ENCODE measurements at regions not wholly inside any gene's neighbourhood (a gene's known extent, or its start where the extent isn't known, plus 50 kb on each side); places are given as distances from the start of the nearest gene placed in this dataset.

DNA sequence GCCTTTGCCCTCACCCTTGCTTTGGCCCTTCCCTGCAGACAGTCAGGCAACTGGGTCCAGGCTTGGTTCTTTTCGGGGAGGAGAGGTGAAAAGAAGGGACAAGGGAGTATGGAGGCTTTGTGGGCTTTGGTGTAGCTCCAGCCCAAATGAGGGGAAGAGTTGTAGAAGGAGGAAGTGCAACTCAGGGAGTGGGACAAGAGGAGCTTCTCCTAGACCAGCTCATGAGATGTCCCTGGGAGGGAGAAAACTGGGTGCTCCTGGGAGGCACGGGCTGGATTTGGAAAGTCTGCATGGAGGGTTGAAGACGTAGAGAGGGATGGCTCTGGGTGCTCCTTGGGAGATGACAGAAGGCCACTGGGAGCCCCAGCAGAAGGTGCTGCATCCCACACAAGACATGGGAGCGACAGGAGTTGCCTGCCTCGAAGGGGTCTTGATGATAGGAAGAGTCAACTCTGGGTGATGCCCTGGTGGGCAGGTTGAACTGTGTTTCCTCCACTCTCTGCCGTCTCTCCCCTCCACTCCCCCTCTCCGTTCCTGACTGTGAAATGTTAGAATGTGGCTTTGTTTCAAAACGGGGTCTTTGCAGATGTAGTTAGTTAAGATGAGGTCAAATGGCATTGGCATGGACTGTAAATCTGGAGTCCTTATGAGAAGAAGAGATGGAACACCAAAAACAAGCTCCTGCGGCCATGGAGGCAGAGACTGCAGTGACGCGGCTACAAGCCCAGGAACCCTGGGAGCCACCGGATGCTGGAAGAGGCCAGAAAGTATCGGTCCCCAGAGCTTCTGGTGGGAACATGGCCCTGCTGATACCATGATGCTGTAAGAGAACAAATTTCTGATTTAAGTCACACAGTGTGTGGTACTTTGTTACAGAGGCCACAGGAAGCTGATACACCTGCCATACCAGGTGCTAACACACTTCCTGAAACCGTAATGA, 298.5 kb downstream of the GLRX3 start:
- H3K27ac Mint-ChIP-seq: no peak overlapping the region
- CTCF ChIA-PET: interaction anchor here (0.7 kb wide), 1 partner anchor 1743 kb away, joined by 3 read pairs; no protein-coding TSS in a partner anchor
- H3K4me1 Mint-ChIP-seq: no peaks in the 10 kb centered on the region
- ATAC-seq (no peak), DNase-seq (no peak)
- H3K27me3 Mint-ChIP-seq: no peaks in the 10 kb centered on the region
- H3K9me3 Mint-ChIP-seq (ENCODE audit: low read depth): peaks cover 2% of the 10 kb centered on the region
- H3K36me3 Mint-ChIP-seq: no peaks in the 10 kb centered on the region
- no peak overlapping the region for H3K4me3 Mint-ChIP-seq

DNA sequence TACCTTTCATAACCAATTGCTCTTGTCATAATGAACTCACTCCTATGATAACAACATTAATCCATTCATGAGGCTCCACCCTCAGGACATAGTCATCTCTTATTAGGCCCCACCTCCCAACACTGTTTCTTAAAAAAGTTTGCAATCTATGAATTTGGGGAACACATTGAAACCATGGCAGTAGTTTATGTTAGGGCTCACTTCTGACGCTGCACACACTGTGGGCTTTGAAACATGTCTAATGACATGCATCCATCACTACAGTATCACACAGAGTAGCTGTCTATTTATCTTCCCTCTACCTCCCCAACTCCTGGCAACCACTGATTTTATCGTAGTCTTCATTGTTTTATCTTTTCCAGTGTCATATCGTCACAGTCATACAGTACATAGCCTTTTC, 299.8 kb downstream of the GLRX3 start:
- Mint-ChIP-seq H3K27ac (no peak overlapping the region), H3K4me1 (no peaks in the 10 kb centered on the region), H3K9me3 (ENCODE audit: low read depth) (peaks cover 7% of the 10 kb centered on the region), H3K36me3 (no peaks in the 10 kb centered on the region), H3K27me3 (no peaks in the 10 kb centered on the region), H3K4me3 (no peak overlapping the region)
- DNase-seq: no peak
- CTCF ChIA-PET: no interaction called here
- no peak for ATAC-seq

DNA sequence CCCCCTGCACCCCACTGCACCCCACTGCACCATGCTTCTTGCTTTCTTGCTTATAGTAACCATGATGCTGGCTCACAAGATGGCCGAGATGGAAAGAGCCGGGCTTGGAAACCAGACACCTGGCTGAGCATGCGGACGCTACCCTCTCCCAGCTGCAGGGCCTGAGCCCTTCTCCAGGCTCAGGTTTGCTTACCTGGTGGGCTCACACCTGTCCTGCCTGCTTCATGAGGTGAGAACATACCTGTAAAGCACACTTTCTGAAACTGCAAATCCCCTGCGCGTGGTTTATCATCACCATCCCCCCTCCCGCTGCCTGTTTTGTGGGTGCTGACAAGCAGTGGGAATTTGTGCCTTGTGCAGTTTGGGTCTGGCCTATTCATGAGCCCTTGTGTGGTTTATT, 302.7 kb downstream of the GLRX3 start:
- no peak overlapping the region for H3K4me3 Mint-ChIP-seq
- H3K9me3 Mint-ChIP-seq (ENCODE audit: low read depth): peaks cover 6% of the 10 kb centered on the region
- ATAC-seq (no peak), DNase-seq (no peak)
- H3K27ac Mint-ChIP-seq: no peak overlapping the region
- no peaks in the 10 kb centered on the region for H3K36me3 Mint-ChIP-seq
- CTCF ChIA-PET: no interaction called here
- H3K27me3 Mint-ChIP-seq: no peaks in the 10 kb centered on the region
- H3K4me1 Mint-ChIP-seq: no peaks in the 10 kb centered on the region

DNA sequence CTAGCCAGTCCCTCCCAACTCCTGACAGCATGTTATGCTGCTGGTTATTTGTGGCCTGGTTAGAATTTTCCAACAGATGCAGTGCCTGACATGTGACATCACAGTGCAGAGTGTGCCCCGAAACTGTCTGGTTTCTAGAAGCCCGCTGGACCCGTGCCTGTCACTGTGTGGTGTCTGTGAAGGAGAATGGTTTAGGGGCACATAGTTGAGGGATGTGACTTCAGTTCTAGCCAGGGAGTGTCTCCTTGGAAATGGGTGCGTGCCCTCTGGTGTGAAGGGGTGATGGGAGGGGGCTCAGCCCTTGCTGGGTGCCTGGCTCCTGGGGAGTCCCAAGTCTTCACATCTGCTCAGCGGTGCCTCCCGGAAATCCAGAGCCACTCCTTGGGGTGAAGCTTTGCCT, 303.6 kb downstream of the GLRX3 start:
- ATAC-seq: no peak
- peaks cover 6% of the 10 kb centered on the region for H3K9me3 Mint-ChIP-seq (ENCODE audit: low read depth)
- no peak overlapping the region for H3K4me3 Mint-ChIP-seq

DNA sequence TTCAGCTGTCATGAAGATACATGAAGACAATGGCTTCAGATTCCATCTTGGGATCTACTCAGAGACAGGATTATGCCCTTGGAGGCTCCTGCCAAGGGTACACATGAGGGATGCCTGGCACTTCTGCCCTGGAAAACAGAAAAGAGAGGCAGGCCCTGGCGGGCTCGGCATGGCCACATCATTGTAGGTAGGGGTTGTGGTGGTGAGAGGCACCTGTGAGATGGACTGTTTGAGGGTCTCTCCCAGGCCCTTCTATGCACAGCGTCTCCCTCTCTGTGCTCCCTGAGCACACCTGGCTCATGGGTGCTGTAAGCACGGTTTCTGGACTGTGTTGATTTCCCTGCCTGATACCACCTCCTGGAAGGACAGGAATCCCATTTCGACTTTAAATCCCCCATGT, 304.3 kb downstream of the GLRX3 start:
- H3K4me1 Mint-ChIP-seq: no peaks in the 10 kb centered on the region
- DNase-seq: peak; percentile 14
- ATAC-seq: no peak
- no peak overlapping the region for H3K4me3 Mint-ChIP-seq
- H3K9me3 Mint-ChIP-seq (ENCODE audit: low read depth): peaks cover 6% of the 10 kb centered on the region
- H3K27me3 Mint-ChIP-seq: no peaks in the 10 kb centered on the region
- no peak overlapping the region for H3K27ac Mint-ChIP-seq
- no peaks in the 10 kb centered on the region for H3K36me3 Mint-ChIP-seq
- CTCF ChIA-PET: no interaction called here

More for the DNA sequence above, 303.6 kb downstream of the GLRX3 start:
- DNase-seq: peak; percentile 31
- H3K36me3 Mint-ChIP-seq: no peaks in the 10 kb centered on the region
- H3K4me1 Mint-ChIP-seq: no peaks in the 10 kb centered on the region
- CTCF ChIA-PET: no interaction called here
- no peak overlapping the region for H3K27ac Mint-ChIP-seq
- H3K27me3 Mint-ChIP-seq: no peaks in the 10 kb centered on the region

DNA sequence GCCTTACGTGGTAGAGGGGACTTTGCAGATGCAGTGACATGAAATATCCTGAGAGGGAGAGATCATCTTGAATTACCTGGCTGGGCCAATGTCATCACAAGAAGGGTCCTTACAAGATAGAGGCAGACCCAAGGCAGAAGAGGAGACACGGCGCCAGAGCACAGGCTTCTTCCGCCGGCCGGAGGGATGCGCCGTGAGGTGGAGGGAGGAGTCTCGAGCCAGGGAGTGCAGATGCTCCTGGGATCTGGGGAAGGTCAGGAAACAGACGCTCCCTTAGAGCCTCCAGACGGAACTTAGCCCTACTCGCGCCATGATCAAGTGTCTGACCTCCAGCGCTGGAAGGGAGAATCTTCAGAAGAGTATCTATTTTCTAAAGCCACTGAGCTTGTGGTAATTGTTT, 304.8 kb downstream of the GLRX3 start:
- ATAC-seq: no peak
- Mint-ChIP-seq H3K9me3 (ENCODE audit: low read depth) (peaks cover 6% of the 10 kb centered on the region), H3K4me3 (no peak overlapping the region), H3K27ac (no peak overlapping the region), H3K36me3 (no peaks in the 10 kb centered on the region), H3K27me3 (no peaks in the 10 kb centered on the region), H3K4me1 (no peaks in the 10 kb centered on the region)
- peak; percentile 12 for DNase-seq
- CTCF ChIA-PET: no interaction called here

DNA sequence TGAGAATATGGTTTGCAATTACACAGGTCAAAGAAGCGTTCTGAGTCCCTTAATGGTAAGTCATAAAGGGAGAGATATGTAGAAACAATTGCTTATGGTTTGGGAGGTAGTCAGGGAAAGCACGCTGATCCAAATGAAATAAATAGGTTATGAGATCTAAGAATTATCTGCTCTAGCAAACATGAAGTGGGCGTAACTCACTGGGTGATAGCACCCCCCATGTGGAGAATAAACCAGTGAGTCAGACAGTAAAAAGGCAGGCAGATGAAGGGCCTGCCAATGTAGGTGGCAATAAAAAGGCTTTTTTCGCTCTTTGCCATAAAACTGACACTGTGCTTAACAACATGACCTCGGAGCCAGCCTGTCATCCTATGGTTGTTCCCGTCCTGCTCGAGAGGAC, 306.9 kb downstream of the GLRX3 start:
- no peak overlapping the region for H3K4me3 Mint-ChIP-seq
- H3K27ac Mint-ChIP-seq: no peak overlapping the region
- CTCF ChIA-PET: no interaction called here
- ATAC-seq (no peak), DNase-seq (peak; percentile 3)
- H3K9me3 Mint-ChIP-seq (ENCODE audit: low read depth): peaks cover 6% of the 10 kb centered on the region
- H3K4me1 Mint-ChIP-seq: no peaks in the 10 kb centered on the region
- no peaks in the 10 kb centered on the region for H3K27me3 Mint-ChIP-seq
- H3K36me3 Mint-ChIP-seq: no peaks in the 10 kb centered on the region

DNA sequence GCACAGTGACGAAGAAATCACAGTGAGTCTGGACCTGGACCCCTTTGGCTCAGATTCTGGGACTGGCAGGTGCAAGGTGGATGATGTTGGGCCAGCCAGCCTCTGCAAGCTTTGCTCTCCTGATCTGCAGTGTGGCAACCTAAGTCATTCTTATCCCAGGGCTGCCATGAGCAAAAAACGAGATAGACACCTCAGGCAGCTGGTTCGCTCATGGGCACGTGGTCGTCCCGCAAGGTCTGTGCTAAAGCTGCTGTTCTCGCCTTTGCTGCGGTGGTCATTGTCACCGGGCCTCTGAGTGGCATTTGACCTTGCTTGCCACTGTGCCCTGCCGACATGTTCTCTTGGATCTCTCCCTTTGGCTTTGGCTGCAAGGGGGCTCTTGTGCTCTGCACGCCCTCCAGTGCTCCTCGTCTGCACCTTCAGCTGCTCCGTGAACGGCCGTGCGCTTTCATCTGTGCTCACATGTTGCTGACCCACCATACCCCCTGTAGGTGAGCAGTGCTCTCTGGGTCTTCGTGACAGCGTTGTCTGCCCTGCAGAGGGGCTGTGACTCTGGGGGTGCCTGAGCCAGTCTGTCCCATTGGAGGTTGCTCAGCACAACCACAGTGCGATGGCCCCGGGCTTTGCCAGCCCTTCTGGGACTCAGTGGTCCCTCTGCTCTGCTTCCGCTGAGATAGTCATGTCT, 317.0 kb downstream of the GLRX3 start:
- DNase-seq: peak; percentile 22
- no peak overlapping the region for H3K4me3 Mint-ChIP-seq
- no peaks in the 10 kb centered on the region for H3K27me3 Mint-ChIP-seq
- H3K36me3 Mint-ChIP-seq: no peaks in the 10 kb centered on the region
- ATAC-seq: no peak
- H3K4me1 Mint-ChIP-seq: no peaks in the 10 kb centered on the region
- CTCF ChIA-PET: no interaction called here
- no peaks in the 10 kb centered on the region for H3K9me3 Mint-ChIP-seq (ENCODE audit: low read depth)
- no peak overlapping the region for H3K27ac Mint-ChIP-seq

DNA sequence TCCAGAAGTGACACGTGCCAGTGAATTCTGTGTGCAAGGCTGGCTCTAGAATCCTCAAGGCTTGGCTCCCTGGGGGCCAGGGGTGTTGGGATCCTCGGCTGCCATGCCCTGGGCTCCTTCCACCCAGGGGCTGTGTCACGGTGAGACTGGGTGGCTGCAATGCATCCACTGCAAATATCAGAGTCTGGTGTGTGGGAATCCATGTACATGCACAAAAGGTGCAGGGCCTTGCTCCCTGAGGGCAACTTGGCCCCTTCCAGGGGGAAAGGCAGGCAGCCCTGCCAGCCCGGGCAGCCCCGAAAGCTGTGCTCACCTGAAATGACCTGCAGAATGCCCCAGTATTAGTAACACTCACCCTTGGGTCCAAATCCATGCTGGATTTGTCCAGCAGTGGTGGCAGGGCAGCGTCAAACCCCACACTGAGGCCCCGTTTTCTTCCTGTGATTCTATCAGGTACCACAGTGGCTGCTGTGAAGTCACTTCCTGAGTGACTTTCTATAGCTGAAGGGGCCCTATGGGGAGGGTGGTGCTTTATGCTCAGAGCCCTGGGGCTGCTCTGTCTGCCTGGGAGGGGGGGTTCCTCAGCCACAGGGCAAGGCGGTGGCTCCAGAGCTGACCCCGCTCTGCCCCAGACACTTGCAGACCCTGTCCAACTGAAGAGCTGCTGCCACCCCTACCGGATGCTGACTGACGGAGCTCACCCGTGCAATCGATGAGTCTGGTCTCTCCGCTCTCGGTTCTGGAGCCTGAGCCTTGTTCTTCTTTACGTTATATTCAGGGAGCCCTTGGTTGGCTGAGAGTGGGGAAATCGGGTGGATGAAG, 317.7 kb downstream of the GLRX3 start:
- Mint-ChIP-seq H3K27me3 (no peaks in the 10 kb centered on the region), H3K4me3 (no peak overlapping the region), H3K27ac (no peak overlapping the region), H3K9me3 (ENCODE audit: low read depth) (no peaks in the 10 kb centered on the region), H3K36me3 (no peaks in the 10 kb centered on the region), H3K4me1 (no peaks in the 10 kb centered on the region)
- CTCF ChIA-PET: no interaction called here
- ATAC-seq (no peak), DNase-seq (peak; percentile 19)

DNA sequence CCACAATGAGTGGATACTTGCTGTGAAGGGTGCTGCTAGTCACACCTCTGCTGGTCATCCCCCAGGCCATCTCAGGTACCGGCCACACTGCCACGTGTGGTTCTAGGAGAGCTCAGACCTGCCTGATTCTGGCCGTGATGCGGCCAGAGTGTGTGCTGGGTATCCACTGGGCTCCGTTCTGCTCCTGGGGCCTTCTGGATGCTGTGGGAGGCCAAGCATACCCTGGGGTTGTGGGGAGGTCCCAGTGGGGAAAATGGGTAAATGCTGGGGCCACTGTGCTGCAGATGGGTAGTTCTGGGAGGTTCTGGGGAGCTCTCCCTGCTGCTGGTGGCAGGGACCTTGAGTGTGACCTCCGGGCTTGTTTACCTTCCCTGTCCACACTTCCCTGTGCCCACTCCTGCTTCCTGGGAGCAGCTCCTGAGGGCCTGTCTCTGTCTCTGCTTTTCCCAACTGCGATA, 318.4 kb downstream of the GLRX3 start:
- H3K27ac Mint-ChIP-seq: no peak overlapping the region
- no peaks in the 10 kb centered on the region for H3K4me1 Mint-ChIP-seq
- H3K4me3 Mint-ChIP-seq: no peak overlapping the region
- H3K9me3 Mint-ChIP-seq (ENCODE audit: low read depth): no peaks in the 10 kb centered on the region
- DNase-seq: peak; percentile 21
- H3K27me3 Mint-ChIP-seq: no peaks in the 10 kb centered on the region
- no peaks in the 10 kb centered on the region for H3K36me3 Mint-ChIP-seq
- ATAC-seq: no peak
- CTCF ChIA-PET: no interaction called here

DNA sequence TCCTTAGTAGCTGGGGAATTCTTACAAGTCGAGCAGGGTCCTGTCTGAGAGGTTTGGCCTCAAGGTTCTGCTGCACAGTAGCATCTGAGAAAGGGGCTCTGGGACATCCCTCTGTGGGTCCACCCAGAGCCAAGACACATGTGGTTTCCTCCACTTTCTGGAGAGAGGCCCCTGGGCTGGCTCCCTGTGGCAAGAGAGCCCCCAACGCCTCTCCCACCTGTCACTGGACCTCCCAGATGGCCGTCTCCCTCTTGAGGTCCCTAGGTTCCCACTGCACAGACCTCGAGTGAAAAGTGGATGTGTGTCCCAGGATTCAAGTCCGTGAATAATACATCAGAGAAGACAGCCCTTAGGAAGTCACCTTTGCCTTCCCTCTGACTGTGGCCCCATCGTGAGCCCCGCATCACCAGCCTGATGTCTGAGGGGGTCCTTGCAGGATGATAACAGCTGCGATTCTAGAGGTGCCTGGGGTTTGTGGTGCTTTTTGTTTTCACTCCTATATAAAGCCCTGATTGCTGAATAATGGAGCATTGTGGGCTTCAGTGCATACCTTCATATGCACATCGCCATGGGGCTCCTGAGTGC, 319.0 kb downstream of the GLRX3 start:
- Mint-ChIP-seq H3K9me3 (ENCODE audit: low read depth) (no peaks in the 10 kb centered on the region), H3K27ac (no peak overlapping the region), H3K4me3 (no peak overlapping the region)

DNA sequence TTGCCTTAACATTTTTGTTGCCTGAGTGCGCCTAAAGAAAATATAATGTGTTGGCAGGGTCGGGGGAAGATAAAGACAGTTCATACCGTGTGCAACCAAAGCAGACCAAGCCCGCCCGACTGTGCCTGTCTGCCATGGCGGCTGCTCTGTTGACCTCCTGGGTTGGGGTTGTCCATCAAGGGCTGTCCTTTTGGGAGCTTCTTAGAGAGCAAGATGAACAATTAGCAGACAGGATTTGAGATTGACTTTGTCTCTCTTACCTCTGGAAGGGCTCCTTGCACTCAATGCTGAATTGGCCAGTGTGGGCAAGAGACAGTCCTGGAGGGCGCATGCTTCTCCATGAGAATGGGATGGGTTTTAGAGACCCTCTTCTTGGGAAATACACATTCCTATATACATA, 319.6 kb downstream of the GLRX3 start:
- no peaks in the 10 kb centered on the region for H3K4me1 Mint-ChIP-seq
- H3K36me3 Mint-ChIP-seq: no peaks in the 10 kb centered on the region
- ATAC-seq: no peak
- H3K27ac Mint-ChIP-seq: no peak overlapping the region
- CTCF ChIA-PET: no interaction called here
- H3K27me3 Mint-ChIP-seq: no peaks in the 10 kb centered on the region
- H3K9me3 Mint-ChIP-seq (ENCODE audit: low read depth): no peaks in the 10 kb centered on the region
- H3K4me3 Mint-ChIP-seq: no peak overlapping the region
- peak; percentile 4 for DNase-seq

More for the DNA sequence above, 319.0 kb downstream of the GLRX3 start:
- H3K36me3 Mint-ChIP-seq: no peaks in the 10 kb centered on the region
- no peaks in the 10 kb centered on the region for H3K27me3 Mint-ChIP-seq
- H3K4me1 Mint-ChIP-seq: no peaks in the 10 kb centered on the region
- ATAC-seq (no peak), DNase-seq (peak; percentile 18)
- CTCF ChIA-PET: no interaction called here

DNA sequence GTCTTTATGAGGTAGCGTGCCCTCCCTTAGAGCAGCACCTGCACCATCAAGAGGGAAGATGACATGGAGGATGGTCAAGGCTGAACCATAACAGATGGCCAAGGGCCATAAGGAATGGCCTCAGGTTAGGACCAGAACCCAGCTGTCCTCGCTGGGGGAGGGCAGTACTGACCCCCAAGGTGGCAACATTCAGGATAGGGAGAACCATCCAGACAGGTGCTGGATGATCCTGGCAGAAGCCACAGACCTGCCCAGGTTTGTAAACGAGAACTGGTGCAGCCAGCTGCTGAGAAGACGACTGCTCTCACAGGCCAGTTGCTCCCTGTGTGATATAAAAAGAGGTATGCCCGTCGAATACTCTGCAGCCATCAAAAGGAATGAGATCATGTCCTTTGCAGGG, 320.4 kb downstream of the GLRX3 start:
- no peaks in the 10 kb centered on the region for H3K4me1 Mint-ChIP-seq
- CTCF ChIA-PET: no interaction called here
- no peaks in the 10 kb centered on the region for H3K9me3 Mint-ChIP-seq (ENCODE audit: low read depth)
- no peaks in the 10 kb centered on the region for H3K27me3 Mint-ChIP-seq
- H3K36me3 Mint-ChIP-seq: no peaks in the 10 kb centered on the region
- no peak overlapping the region for H3K27ac Mint-ChIP-seq
- DNase-seq (peak; percentile 7), ATAC-seq (no peak)
- no peak overlapping the region for H3K4me3 Mint-ChIP-seq

Data from activated CD8-positive, alpha-beta memory T cell treated with anti-CD3 and anti-CD28 coated beads, Interleukin-2, amount 10 ng/mL, durations not matched to agents 7 days and 5 days (primary cell).